ENCODE measurements at regions not wholly inside any gene's neighbourhood (a gene's known extent, or its start where the extent isn't known, plus 50 kb on each side); places are given as distances from the start of the nearest gene placed in this dataset.

DNA sequence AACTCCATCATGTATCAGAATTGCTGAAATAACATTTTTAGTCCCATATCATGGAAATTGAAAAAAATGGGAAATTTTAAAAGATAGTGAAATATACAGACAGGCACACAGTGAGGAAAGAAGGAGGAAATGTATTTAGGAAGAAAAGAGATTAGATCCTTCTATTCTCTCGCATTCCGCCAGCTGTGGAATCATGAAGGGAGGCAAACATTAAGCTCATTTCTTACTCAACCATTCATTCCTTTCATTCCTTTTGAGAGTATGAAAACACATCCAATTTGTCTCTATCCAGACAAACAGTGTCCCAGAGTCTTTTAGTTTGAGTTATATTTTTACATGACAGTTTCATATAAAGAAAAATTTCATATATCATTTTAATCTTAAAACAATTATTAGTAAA, 52.5 kb upstream of the KCNMB2 start:
- intact Hi-C loops (cut with micrococcal nuclease): no loop called here

DNA sequence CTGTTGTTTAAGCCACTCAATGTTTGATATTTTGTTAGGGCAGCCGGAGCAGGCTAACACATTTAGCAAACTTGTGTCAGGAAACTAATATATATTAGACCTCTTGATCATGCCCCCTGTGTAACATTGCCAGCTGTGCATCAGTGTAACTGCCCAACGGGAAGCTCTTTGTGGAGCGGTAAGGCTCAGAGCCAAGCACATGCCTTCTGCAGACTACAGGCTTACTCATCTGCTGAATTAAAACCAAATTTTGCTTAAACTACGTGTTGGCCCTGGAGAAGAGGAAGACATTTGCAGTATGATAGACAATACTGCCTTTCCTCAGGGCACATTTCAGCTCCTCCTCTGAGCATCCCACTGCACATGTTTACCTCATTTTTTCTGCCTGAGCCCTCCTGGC, 50.5 kb upstream of the KCNMB2 start:
- intact Hi-C loops (cut with micrococcal nuclease): no loop called here
